ENCODE measurements at regions not wholly inside any gene's neighbourhood (a gene's known extent, or its start where the extent isn't known, plus 50 kb on each side); places are given as distances from the start of the nearest gene placed in this dataset.

DNA sequence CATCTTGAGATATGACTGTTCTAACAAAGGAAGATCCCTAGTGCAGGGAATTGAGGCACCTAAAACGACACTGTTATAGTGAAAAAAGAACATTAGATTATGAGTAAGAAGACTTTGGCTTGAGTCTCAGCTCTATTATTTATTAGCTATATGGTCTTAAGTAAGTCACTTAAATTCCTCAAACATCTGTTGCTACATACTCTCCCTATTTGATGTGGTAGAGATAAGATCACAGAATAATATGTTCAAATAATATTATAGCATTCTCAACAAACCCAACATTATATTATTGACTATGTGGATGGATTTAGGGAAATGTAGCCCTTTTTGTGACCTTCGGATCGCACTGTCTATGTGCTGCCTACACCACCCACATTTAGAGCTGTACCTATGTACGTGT, 136.9 kb downstream of the P2RY1 start:
- Histone ChIP-seq H3K9me3 (ENCODE audit: control insufficient read depth, insufficient read depth, low read depth, low read length) (no peaks in the 10 kb centered on the region), H3K79me2 (ENCODE audit: control insufficient read depth, insufficient read depth, low read length) (no peaks in the 10 kb centered on the region), H3K27me3 (ENCODE audit: control insufficient read depth, insufficient read depth, low read length) (no peaks in the 10 kb centered on the region), H3K4me3 (replicated peaks in 1 of 4; ENCODE audit: control extremely low read depth in 1 of 4, insufficient read depth in 1 of 4, low read depth in 3 of 4, low read length in 4 of 4) (no peak overlapping the region), H3K4me1 (ENCODE audit: control insufficient read depth, extremely low read depth, insufficient read depth, low read length) (no peaks in the 10 kb centered on the region), H4K20me1 (ENCODE audit: control insufficient read depth, extremely low read depth, insufficient read depth, low read length) (no peaks in the 10 kb centered on the region), H3K9ac (ENCODE audit: insufficient read depth, low read length) (no peak overlapping the region), H3K27ac (ENCODE audit: insufficient read depth, low read length) (no peak overlapping the region), H3K4me2 (ENCODE audit: extremely low read depth, insufficient read depth, low read length) (no peak overlapping the region), H3K36me3 (ENCODE audit: control insufficient read depth, insufficient read depth, low read length) (no peaks in the 10 kb centered on the region), H2AFZ (ENCODE audit: low read length) (no peak overlapping the region)
- no peak for DNase-seq (ENCODE audit: low read depth in 2 of 2)
- TF ChIP-seq, protein P1, sequence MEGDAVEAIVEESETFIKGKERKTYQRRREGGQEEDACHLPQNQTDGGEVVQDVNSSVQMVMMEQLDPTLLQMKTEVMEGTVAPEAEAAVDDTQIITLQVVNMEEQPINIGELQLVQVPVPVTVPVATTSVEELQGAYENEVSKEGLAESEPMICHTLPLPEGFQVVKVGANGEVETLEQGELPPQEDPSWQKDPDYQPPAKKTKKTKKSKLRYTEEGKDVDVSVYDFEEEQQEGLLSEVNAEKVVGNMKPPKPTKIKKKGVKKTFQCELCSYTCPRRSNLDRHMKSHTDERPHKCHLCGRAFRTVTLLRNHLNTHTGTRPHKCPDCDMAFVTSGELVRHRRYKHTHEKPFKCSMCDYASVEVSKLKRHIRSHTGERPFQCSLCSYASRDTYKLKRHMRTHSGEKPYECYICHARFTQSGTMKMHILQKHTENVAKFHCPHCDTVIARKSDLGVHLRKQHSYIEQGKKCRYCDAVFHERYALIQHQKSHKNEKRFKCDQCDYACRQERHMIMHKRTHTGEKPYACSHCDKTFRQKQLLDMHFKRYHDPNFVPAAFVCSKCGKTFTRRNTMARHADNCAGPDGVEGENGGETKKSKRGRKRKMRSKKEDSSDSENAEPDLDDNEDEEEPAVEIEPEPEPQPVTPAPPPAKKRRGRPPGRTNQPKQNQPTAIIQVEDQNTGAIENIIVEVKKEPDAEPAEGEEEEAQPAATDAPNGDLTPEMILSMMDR (conservative IDR thresholded peaks at IDR 0.05 in 1 of 2, IDR thresholded peaks at IDR 0.05 in 1 of 2; ENCODE audit: low read depth in 1 of 2, low read length in 2 of 2): no peak
- TF ChIP-seq EZH2 (IDR thresholded peaks at IDR 0.05; ENCODE audit: low read length, missing control alignments): no peak

DNA sequence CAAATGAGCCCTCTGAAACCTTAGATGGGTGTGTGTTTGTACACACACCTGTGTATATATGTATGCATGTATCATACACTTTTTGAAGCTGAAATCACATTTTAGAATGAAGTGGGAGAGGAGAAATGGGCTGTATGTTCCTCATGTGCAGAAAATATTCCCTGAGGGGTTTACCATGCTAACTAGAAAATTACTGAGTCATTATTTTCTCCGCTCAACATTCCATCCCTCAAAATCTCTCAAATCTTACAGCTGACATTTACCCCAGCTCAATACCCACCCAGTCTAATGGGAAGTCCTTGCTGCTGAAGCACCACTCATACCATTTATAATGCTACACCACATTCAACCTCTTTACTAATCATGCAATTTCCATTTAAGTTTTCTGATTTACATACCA, 138.6 kb downstream of the P2RY1 start:
- Histone ChIP-seq H3K27ac (ENCODE audit: insufficient read depth, low read length) (no peak overlapping the region), H3K9ac (ENCODE audit: insufficient read depth, low read length) (no peak overlapping the region), H2AFZ (ENCODE audit: low read length) (no peak overlapping the region), H3K36me3 (ENCODE audit: control insufficient read depth, insufficient read depth, low read length) (no peaks in the 10 kb centered on the region), H4K20me1 (ENCODE audit: control insufficient read depth, extremely low read depth, insufficient read depth, low read length) (no peaks in the 10 kb centered on the region), H3K4me1 (ENCODE audit: control insufficient read depth, extremely low read depth, insufficient read depth, low read length) (no peaks in the 10 kb centered on the region), H3K4me3 (replicated peaks in 1 of 4; ENCODE audit: control extremely low read depth in 1 of 4, insufficient read depth in 1 of 4, low read depth in 3 of 4, low read length in 4 of 4) (no peak overlapping the region), H3K27me3 (ENCODE audit: control insufficient read depth, insufficient read depth, low read length) (no peaks in the 10 kb centered on the region), H3K79me2 (ENCODE audit: control insufficient read depth, insufficient read depth, low read length) (no peaks in the 10 kb centered on the region), H3K4me2 (ENCODE audit: extremely low read depth, insufficient read depth, low read length) (no peak overlapping the region), H3K9me3 (ENCODE audit: control insufficient read depth, insufficient read depth, low read depth, low read length) (no peaks in the 10 kb centered on the region)
- no peak for DNase-seq (ENCODE audit: low read depth in 2 of 2)
- TF ChIP-seq EZH2 (IDR thresholded peaks at IDR 0.05; ENCODE audit: low read length, missing control alignments): no peak
- TF ChIP-seq, protein P1 (conservative IDR thresholded peaks at IDR 0.05 in 1 of 2, IDR thresholded peaks at IDR 0.05 in 1 of 2; ENCODE audit: low read depth in 1 of 2, low read length in 2 of 2): no peak

DNA sequence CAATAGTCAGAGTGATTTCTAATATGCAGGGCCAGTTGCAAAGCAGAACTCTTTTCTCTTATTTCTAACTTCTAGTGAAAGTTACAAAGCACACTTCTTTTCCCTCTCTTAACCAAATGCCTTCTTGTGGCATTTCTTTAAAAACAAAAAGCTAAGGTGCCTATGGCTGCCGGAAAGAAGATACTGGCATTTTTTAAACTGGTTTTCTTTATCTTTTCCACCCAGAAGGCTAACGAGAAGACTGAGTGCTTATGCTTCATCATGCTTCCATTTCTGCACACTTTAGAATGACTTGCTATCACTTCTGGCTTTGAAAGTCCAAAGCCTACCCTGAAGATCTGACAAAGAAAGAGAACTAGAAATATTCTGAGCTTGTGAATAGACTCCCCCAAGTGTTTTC, 141.3 kb downstream of the P2RY1 start:
- no peak overlapping the region for H3K27ac ChIP-seq (ENCODE audit: insufficient read depth, low read length)
- H3K79me2 ChIP-seq (ENCODE audit: control insufficient read depth, insufficient read depth, low read length): no peaks in the 10 kb centered on the region
- TF ChIP-seq, protein P1 (conservative IDR thresholded peaks at IDR 0.05 in 1 of 2, IDR thresholded peaks at IDR 0.05 in 1 of 2; ENCODE audit: low read depth in 1 of 2, low read length in 2 of 2): no peak
- no peak for TF ChIP-seq EZH2 (IDR thresholded peaks at IDR 0.05; ENCODE audit: low read length, missing control alignments)
- no peaks in the 10 kb centered on the region for H3K36me3 ChIP-seq (ENCODE audit: control insufficient read depth, insufficient read depth, low read length)
- no peaks in the 10 kb centered on the region for H3K4me1 ChIP-seq (ENCODE audit: control insufficient read depth, extremely low read depth, insufficient read depth, low read length)
- H3K9me3 ChIP-seq (ENCODE audit: control insufficient read depth, insufficient read depth, low read depth, low read length): no peaks in the 10 kb centered on the region
- no peaks in the 10 kb centered on the region for H4K20me1 ChIP-seq (ENCODE audit: control insufficient read depth, extremely low read depth, insufficient read depth, low read length)
- H3K4me2 ChIP-seq (ENCODE audit: extremely low read depth, insufficient read depth, low read length): no peak overlapping the region
- H3K9ac ChIP-seq (ENCODE audit: insufficient read depth, low read length): no peak overlapping the region
- no peak for DNase-seq (ENCODE audit: low read depth in 2 of 2)
- no peak overlapping the region for H3K4me3 ChIP-seq (replicated peaks in 1 of 4; ENCODE audit: control extremely low read depth in 1 of 4, insufficient read depth in 1 of 4, low read depth in 3 of 4, low read length in 4 of 4)
- no peak overlapping the region for H2AFZ ChIP-seq (ENCODE audit: low read length)
- H3K27me3 ChIP-seq (ENCODE audit: control insufficient read depth, insufficient read depth, low read length): no peaks in the 10 kb centered on the region

All from fibroblast of lung (primary cell).